GM23338 (cell line): ENCODE measurements at regions not wholly inside any gene's neighbourhood (a gene's known extent, or its start where the extent isn't known, plus 50 kb on each side); places are given as distances from the start of the nearest gene placed in this dataset.

ENCODE experiments used
- ATAC-seq: fragments of 200-7000 bp; cut with Tn5 transposase; 3 replicates; pipeline ENCODE4 v1.9.1; 2020
- DNase-seq: peaks from one replicate; pipeline ENCODE4 v3.0.0-alpha.2; 2015; ENCODE audit warnings: low spot score
- H2AFZ ChIP-seq: fragments of 200-600 bp; sonication (generic); 2 replicates; pipeline ENCODE4 v1.8.0; 2016; ENCODE audit warnings: antibody characterized with exemption, mild to moderate bottlenecking, moderate library complexity
- H3F3A ChIP-seq: fragments of 200-600 bp; sonication (generic); replicated peaks from 2 replicates; pipeline ENCODE4 v1.8.0; 2017; ENCODE audit warnings: antibody characterized with exemption, mixed run types, low read depth
- H3K27ac ChIP-seq: fragments of 200-600 bp; sonication (generic); 2 replicates; pipeline ENCODE4 v1.6.1; 2016; ENCODE audit warnings: low read depth
- H3K27me3 ChIP-seq: fragments of 200-600 bp; sonication (generic); 2 replicates; pipeline ENCODE4 v1.8.0; 2016; ENCODE audit warnings: mild to moderate bottlenecking, mixed run types, moderate library complexity; ENCODE audit not compliant: insufficient read depth
- H3K36me3 ChIP-seq: fragments of 200-600 bp; sonication (generic); 2 replicates; pipeline ENCODE4 v1.8.0; 2016; ENCODE audit warnings: mild to moderate bottlenecking; ENCODE audit not compliant: insufficient read depth
- H3K4me1 ChIP-seq: fragments of 200-600 bp; sonication (generic); 2 replicates; pipeline ENCODE4 v1.8.0; 2016; ENCODE audit warnings: mild to moderate bottlenecking, moderate library complexity; ENCODE audit not compliant: insufficient read depth
- H3K4me2 ChIP-seq: fragments of 200-600 bp; sonication (generic); 2 replicates; pipeline ENCODE4 v1.7.1; 2017; ENCODE audit warnings: mixed run types
- H3K4me3 ChIP-seq: fragments of 200-600 bp; sonication (generic); 2 replicates; pipeline ENCODE4 v1.6.1; 2016; ENCODE audit warnings: mixed run types
- H3K79me2 ChIP-seq: fragments of 200-600 bp; sonication (generic); replicated peaks from 2 replicates; pipeline ENCODE4 v1.8.0; 2017; ENCODE audit warnings: mild to moderate bottlenecking; ENCODE audit not compliant: insufficient read depth
- H3K9me2 ChIP-seq: fragments of 200-600 bp; sonication (generic); 2 replicates; pipeline ENCODE4 v1.8.0; 2017; ENCODE audit not compliant: insufficient read depth
- H4K20me1 ChIP-seq: fragments of 200-600 bp; sonication (generic); replicated peaks from 2 replicates; pipeline ENCODE4 v1.8.0; 2017; ENCODE audit warnings: mild to moderate bottlenecking; ENCODE audit not compliant: insufficient read depth
- H3K27ac Mint-ChIP-seq: 2 replicates; pipeline ENCODE4 v1.8.0; 2020; ENCODE audit warnings: inconsistent platforms, mild to moderate bottlenecking, moderate library complexity, mixed read lengths
- H3K27me3 Mint-ChIP-seq: 3 replicates; pipeline ENCODE4 v1.8.0; 2022; ENCODE audit warnings: low read depth, mild to moderate bottlenecking, moderate library complexity, mixed read lengths, inconsistent platforms; ENCODE audit not compliant: insufficient read depth, poor library complexity
- H3K36me3 Mint-ChIP-seq: 3 replicates; pipeline ENCODE4 v1.8.0; 2021; ENCODE audit warnings: low read depth, mild to moderate bottlenecking, inconsistent platforms, moderate library complexity, mixed read lengths
- H3K4me1 Mint-ChIP-seq: 3 replicates; pipeline ENCODE4 v1.8.0; 2020; ENCODE audit warnings: mild to moderate bottlenecking, inconsistent platforms, mixed read lengths
- H3K4me3 Mint-ChIP-seq: 3 replicates; pipeline ENCODE4 v1.8.0; 2021; ENCODE audit warnings: moderate library complexity, mild to moderate bottlenecking, inconsistent platforms, mixed read lengths
- H3K9me3 Mint-ChIP-seq: 3 replicates; pipeline ENCODE4 v1.8.0; 2020; ENCODE audit warnings: moderate library complexity, mild to moderate bottlenecking, inconsistent platforms, mixed read lengths
- CREB1 ChIP-seq: fragments of 250-450 bp; sonication (Bioruptor Pico); IDR thresholded peaks from 2 replicates; pipeline ENCODE4 v1.5.0; 2020; ENCODE audit warnings: low read depth, mild to moderate bottlenecking, moderate library complexity
- EZH2 ChIP-seq: fragments of 200-600 bp; sonication (generic); IDR thresholded peaks from one replicate; pipeline ENCODE4 v1.8.0; 2017; ENCODE audit warnings: antibody characterized with exemption, mild to moderate bottlenecking, low read depth; ENCODE audit not compliant: unreplicated experiment
- EZH2phosphoT487 ChIP-seq: fragments of 200-600 bp; sonication (generic); IDR thresholded peaks from one replicate; pipeline ENCODE4 v1.8.1; 2018; ENCODE audit warnings: antibody characterized with exemption; ENCODE audit not compliant: unreplicated experiment
- JUNB ChIP-seq: IDR thresholded peaks from one replicate; pipeline ENCODE4 v1.6.1; 2016; ENCODE audit warnings: antibody characterized with exemption; ENCODE audit not compliant: unreplicated experiment
- NANOG ChIP-seq: IDR thresholded peaks from 2 replicates; pipeline ENCODE4 v1.6.1; 2016; ENCODE audit warnings: antibody characterized with exemption, borderline replicate concordance
- POLR2AphosphoS5 ChIP-seq: IDR thresholded peaks from 2 replicates; pipeline ENCODE4 v1.6.1; 2016; ENCODE audit warnings: antibody characterized with exemption, low read depth
- STAT1 ChIP-seq: IDR thresholded peaks from one replicate; pipeline ENCODE4 v1.6.1; 2016; ENCODE audit warnings: antibody characterized with exemption; ENCODE audit not compliant: unreplicated experiment
- ZNF114 ChIP-seq: fragments of 250-450 bp; sonication (Bioruptor Pico); IDR thresholded peaks from 2 replicates; pipeline ENCODE4 v1.5.0; 2020; ENCODE audit warnings: mild to moderate bottlenecking, moderate library complexity
- ZNF331 ChIP-seq: fragments of 250-450 bp; sonication (Bioruptor Pico); IDR thresholded peaks from 2 replicates; pipeline ENCODE4 v1.5.0; 2020; ENCODE audit warnings: low read depth, mild to moderate bottlenecking, moderate library complexity
- TF ChIP-seq, protein P1 (sequence below), 2 experiments: fragments of 200-600 bp in 1 of 2; sonication (generic) in 1 of 2; conservative IDR thresholded peaks; 2 replicates each; pipeline versions ENCODE4 v1.5.1 to v1.6.1; 2016 to 2017; ENCODE audit warnings: antibody characterized with exemption in 2 of 2, low read depth in 2 of 2, mild to moderate bottlenecking in 2 of 2, moderate library complexity in 1 of 2
- TF ChIP-seq, protein P2 (sequence below): IDR thresholded peaks from one replicate; pipeline ENCODE4 v1.6.1; 2018; ENCODE audit warnings: antibody characterized with exemption; ENCODE audit not compliant: unreplicated experiment
- TF ChIP-seq, protein P3 (sequence below): IDR thresholded peaks from 2 replicates; pipeline ENCODE4 v1.6.1; 2016; ENCODE audit warnings: antibody characterized with exemption
- TF ChIP-seq, protein P4 (sequence below): fragments of 250-450 bp; sonication (Bioruptor Pico); IDR thresholded peaks from 2 replicates; pipeline ENCODE4 v1.5.0; 2020; ENCODE audit warnings: mild to moderate bottlenecking, moderate library complexity

DNA sequence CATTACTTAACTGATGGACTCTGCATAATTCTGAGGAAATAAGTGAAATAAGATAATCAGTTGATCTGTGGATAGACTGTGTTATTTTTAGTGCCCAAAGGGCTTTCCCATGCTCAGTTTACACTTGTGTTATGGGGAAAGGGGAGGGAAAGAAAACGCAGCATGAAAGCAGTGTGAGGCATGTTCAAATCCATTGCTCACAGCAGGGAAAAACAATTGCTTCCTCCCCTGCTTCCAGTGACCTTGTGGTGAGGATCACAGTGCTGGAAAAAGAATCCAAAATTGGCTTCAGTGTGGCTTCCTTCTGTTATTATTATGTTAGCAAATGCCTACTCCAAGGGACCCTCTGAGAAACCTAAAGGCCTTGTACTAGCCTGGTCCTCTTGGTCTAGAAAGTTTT lies 285.1 kb upstream of the CDIN1 start:
- H3K79me2 ChIP-seq = no peaks in the 10 kb centered on the region
- ATAC-seq (peak; percentile 61; the same call in 2 of the 3 replicates), DNase-seq (peak; percentile 13)
- Mint-ChIP-seq H3K4me1 (peaks cover 21% of the 10 kb centered on the region), H3K36me3 (no peaks in the 10 kb centered on the region), H3K4me3 (no peak overlapping the region), H3K27me3 (peaks cover 4% of the 10 kb centered on the region), H3K9me3 (no peaks in the 10 kb centered on the region; the same call in 2 of the 3 replicates), H3K27ac (no peak overlapping the region)
- no peaks in the 10 kb centered on the region for H4K20me1 ChIP-seq
- H3K4me2 ChIP-seq = no peak overlapping the region
- no peak overlapping the region for H3K27ac ChIP-seq
- no peak overlapping the region for H3K4me3 ChIP-seq
- no peaks in the 10 kb centered on the region for H3K27me3 ChIP-seq
- H3K4me1 ChIP-seq = peaks cover 2% of the 10 kb centered on the region; the same call in 1 of the 2 replicates
- H3F3A ChIP-seq = no peaks in the 10 kb centered on the region
- H3K9me2 ChIP-seq = no peaks in the 10 kb centered on the region
- H3K36me3 ChIP-seq = no peaks in the 10 kb centered on the region
- no peak overlapping the region for H2AFZ ChIP-seq
- TF ChIP-seq, protein P1, sequence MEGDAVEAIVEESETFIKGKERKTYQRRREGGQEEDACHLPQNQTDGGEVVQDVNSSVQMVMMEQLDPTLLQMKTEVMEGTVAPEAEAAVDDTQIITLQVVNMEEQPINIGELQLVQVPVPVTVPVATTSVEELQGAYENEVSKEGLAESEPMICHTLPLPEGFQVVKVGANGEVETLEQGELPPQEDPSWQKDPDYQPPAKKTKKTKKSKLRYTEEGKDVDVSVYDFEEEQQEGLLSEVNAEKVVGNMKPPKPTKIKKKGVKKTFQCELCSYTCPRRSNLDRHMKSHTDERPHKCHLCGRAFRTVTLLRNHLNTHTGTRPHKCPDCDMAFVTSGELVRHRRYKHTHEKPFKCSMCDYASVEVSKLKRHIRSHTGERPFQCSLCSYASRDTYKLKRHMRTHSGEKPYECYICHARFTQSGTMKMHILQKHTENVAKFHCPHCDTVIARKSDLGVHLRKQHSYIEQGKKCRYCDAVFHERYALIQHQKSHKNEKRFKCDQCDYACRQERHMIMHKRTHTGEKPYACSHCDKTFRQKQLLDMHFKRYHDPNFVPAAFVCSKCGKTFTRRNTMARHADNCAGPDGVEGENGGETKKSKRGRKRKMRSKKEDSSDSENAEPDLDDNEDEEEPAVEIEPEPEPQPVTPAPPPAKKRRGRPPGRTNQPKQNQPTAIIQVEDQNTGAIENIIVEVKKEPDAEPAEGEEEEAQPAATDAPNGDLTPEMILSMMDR (conservative IDR thresholded peaks at IDR 0.05; ENCODE audit: low read depth in 2 of 2) = no peak
- no peak for TF ChIP-seq NANOG
- TF ChIP-seq POLR2AphosphoS5 = no peak
- TF ChIP-seq, protein P2, sequence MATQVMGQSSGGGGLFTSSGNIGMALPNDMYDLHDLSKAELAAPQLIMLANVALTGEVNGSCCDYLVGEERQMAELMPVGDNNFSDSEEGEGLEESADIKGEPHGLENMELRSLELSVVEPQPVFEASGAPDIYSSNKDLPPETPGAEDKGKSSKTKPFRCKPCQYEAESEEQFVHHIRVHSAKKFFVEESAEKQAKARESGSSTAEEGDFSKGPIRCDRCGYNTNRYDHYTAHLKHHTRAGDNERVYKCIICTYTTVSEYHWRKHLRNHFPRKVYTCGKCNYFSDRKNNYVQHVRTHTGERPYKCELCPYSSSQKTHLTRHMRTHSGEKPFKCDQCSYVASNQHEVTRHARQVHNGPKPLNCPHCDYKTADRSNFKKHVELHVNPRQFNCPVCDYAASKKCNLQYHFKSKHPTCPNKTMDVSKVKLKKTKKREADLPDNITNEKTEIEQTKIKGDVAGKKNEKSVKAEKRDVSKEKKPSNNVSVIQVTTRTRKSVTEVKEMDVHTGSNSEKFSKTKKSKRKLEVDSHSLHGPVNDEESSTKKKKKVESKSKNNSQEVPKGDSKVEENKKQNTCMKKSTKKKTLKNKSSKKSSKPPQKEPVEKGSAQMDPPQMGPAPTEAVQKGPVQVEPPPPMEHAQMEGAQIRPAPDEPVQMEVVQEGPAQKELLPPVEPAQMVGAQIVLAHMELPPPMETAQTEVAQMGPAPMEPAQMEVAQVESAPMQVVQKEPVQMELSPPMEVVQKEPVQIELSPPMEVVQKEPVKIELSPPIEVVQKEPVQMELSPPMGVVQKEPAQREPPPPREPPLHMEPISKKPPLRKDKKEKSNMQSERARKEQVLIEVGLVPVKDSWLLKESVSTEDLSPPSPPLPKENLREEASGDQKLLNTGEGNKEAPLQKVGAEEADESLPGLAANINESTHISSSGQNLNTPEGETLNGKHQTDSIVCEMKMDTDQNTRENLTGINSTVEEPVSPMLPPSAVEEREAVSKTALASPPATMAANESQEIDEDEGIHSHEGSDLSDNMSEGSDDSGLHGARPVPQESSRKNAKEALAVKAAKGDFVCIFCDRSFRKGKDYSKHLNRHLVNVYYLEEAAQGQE = no peak
- TF ChIP-seq, protein P3, sequence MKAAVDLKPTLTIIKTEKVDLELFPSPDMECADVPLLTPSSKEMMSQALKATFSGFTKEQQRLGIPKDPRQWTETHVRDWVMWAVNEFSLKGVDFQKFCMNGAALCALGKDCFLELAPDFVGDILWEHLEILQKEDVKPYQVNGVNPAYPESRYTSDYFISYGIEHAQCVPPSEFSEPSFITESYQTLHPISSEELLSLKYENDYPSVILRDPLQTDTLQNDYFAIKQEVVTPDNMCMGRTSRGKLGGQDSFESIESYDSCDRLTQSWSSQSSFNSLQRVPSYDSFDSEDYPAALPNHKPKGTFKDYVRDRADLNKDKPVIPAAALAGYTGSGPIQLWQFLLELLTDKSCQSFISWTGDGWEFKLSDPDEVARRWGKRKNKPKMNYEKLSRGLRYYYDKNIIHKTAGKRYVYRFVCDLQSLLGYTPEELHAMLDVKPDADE = no peak
- no peak for TF ChIP-seq ZNF331 (CRISPR knock-in tag)
- TF ChIP-seq, protein P4, sequence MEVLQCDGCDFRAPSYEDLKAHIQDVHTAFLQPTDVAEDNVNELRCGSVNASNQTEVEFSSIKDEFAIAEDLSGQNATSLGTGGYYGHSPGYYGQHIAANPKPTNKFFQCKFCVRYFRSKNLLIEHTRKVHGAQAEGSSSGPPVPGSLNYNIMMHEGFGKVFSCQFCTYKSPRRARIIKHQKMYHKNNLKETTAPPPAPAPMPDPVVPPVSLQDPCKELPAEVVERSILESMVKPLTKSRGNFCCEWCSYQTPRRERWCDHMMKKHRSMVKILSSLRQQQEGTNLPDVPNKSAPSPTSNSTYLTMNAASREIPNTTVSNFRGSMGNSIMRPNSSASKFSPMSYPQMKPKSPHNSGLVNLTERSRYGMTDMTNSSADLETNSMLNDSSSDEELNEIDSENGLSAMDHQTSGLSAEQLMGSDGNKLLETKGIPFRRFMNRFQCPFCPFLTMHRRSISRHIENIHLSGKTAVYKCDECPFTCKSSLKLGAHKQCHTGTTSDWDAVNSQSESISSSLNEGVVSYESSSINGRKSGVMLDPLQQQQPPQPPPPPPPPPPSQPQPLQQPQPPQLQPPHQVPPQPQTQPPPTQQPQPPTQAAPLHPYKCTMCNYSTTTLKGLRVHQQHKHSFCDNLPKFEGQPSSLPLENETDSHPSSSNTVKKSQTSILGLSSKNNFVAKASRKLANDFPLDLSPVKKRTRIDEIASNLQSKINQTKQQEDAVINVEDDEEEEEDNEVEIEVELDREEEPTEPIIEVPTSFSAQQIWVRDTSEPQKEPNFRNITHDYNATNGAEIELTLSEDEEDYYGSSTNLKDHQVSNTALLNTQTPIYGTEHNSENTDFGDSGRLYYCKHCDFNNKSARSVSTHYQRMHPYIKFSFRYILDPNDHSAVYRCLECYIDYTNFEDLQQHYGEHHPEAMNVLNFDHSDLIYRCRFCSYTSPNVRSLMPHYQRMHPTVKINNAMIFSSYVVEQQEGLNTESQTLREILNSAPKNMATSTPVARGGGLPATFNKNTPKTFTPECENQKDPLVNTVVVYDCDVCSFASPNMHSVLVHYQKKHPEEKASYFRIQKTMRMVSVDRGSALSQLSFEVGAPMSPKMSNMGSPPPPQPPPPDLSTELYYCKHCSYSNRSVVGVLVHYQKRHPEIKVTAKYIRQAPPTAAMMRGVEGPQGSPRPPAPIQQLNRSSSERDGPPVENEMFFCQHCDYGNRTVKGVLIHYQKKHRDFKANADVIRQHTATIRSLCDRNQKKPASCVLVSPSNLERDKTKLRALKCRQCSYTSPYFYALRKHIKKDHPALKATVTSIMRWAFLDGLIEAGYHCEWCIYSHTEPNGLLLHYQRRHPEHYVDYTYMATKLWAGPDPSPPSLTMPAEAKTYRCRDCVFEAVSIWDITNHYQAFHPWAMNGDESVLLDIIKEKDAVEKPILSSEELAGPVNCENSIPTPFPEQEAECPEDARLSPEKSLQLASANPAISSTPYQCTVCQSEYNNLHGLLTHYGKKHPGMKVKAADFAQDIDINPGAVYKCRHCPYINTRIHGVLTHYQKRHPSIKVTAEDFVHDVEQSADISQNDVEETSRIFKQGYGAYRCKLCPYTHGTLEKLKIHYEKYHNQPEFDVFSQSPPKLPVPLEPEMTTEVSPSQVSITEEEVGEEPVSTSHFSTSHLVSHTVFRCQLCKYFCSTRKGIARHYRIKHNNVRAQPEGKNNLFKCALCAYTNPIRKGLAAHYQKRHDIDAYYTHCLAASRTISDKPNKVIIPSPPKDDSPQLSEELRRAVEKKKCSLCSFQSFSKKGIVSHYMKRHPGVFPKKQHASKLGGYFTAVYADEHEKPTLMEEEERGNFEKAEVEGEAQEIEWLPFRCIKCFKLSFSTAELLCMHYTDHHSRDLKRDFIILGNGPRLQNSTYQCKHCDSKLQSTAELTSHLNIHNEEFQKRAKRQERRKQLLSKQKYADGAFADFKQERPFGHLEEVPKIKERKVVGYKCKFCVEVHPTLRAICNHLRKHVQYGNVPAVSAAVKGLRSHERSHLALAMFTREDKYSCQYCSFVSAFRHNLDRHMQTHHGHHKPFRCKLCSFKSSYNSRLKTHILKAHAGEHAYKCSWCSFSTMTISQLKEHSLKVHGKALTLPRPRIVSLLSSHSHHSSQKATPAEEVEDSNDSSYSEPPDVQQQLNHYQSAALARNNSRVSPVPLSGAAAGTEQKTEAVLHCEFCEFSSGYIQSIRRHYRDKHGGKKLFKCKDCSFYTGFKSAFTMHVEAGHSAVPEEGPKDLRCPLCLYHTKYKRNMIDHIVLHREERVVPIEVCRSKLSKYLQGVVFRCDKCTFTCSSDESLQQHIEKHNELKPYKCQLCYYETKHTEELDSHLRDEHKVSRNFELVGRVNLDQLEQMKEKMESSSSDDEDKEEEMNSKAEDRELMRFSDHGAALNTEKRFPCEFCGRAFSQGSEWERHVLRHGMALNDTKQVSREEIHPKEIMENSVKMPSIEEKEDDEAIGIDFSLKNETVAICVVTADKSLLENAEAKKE = no peak
- no peak for TF ChIP-seq ZNF114 (CRISPR knock-in tag)
- TF ChIP-seq EZH2phosphoT487 = no peak
- no peak for TF ChIP-seq EZH2
- no peak for TF ChIP-seq STAT1
- no peak for TF ChIP-seq CREB1 (CRISPR knock-in tag)
- no peak for TF ChIP-seq JUNB
